ENCODE measurements at regions not wholly inside any gene's neighbourhood (a gene's known extent, or its start where the extent isn't known, plus 50 kb on each side); places are given as distances from the start of the nearest gene placed in this dataset.

DNA sequence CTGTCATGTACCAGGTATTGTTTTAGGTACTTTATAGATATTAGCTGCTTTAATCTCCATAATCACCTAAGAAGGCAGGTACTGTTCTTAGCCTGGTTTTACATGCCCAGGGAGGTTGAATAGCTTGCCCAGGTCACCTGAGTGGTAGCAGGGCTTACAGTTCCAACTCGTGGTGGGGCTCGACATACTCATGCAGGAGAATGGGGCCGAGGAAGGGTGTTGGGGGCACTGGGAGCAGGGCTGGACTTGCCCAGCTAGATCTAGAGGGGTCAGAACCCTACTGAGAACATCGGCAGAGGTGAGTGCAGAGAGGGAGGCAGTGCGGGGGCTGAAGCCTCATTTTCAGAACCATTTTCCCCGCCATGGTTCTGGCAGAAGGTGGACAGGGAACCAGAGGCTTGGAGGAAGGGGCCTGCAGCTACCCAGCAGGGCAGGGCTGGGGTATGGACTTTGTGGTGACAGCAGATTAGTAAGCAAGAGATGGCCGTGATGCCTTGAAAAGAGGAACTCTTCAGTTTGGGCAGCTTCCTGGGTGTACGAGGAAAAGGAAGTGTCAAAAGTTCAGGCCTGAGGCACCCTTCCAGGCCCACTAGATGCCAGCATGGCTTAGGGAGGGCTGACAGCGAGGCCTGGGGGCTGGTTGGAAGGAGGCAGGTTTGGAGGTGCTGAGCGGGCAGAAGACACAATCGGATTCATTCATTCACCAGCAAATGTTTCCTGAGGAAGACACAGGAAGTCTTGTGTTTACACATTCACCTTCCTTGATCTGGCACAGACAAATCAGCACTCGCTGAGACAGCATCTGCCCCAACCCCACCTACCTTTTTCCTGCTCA, 54.7 kb upstream of the LYVE1 start (continued):
- TF ChIP-seq MAZ (CRISPR knock-in tag; conservative IDR thresholded peaks at IDR 0.05 in 1 of 2, IDR thresholded peaks at IDR 0.05 in 1 of 2) (no peak), MEIS2 (IDR thresholded peaks at IDR 0.05; ENCODE audit: partially characterized antibody) (peak; percentile 2), SPI1 (IDR thresholded peaks at IDR 0.05; ENCODE audit: borderline replicate concordance, low read depth, low read length) (peak; percentile 97), ZNF830 (CRISPR knock-in tag; IDR thresholded peaks at IDR 0.05) (0 out of 2 replicates have a peak, but pooled peaks have one; percentile 32), ELK3 (CRISPR knock-in tag; IDR thresholded peaks at IDR 0.05) (no peak), RAD21 (CRISPR knock-in tag; conservative IDR thresholded peaks at IDR 0.05 in 1 of 2, IDR thresholded peaks at IDR 0.05 in 1 of 2) (0 out of 4 replicates have a peak, but pooled peaks of 1 of the 2 experiments have one; percentile 4), ZNF175 (CRISPR knock-in tag; IDR thresholded peaks at IDR 0.05; ENCODE audit: low read depth) (0 out of 2 replicates have a peak, but pooled peaks have one; percentile 54), SMAD4 (CRISPR knock-in tag; conservative IDR thresholded peaks at IDR 0.05) (peak; percentile 44; the same call in 1 of the 2 replicates), ETV6 (IDR thresholded peaks at IDR 0.05; ENCODE audit: borderline replicate concordance in 1 of 2, low read depth in 2 of 2, low read length in 1 of 2) (peak in 1 of 2 experiments; percentile 90; a peak in 2 of 4 replicates), ETV6 (CRISPR knock-in tag; IDR thresholded peaks at IDR 0.05; ENCODE audit: borderline replicate concordance) (no peak), ZFX (CRISPR knock-in tag; IDR thresholded peaks at IDR 0.05) (peak; percentile 26; the same call in 1 of the 2 replicates)
- TF ChIP-seq, protein P1, sequence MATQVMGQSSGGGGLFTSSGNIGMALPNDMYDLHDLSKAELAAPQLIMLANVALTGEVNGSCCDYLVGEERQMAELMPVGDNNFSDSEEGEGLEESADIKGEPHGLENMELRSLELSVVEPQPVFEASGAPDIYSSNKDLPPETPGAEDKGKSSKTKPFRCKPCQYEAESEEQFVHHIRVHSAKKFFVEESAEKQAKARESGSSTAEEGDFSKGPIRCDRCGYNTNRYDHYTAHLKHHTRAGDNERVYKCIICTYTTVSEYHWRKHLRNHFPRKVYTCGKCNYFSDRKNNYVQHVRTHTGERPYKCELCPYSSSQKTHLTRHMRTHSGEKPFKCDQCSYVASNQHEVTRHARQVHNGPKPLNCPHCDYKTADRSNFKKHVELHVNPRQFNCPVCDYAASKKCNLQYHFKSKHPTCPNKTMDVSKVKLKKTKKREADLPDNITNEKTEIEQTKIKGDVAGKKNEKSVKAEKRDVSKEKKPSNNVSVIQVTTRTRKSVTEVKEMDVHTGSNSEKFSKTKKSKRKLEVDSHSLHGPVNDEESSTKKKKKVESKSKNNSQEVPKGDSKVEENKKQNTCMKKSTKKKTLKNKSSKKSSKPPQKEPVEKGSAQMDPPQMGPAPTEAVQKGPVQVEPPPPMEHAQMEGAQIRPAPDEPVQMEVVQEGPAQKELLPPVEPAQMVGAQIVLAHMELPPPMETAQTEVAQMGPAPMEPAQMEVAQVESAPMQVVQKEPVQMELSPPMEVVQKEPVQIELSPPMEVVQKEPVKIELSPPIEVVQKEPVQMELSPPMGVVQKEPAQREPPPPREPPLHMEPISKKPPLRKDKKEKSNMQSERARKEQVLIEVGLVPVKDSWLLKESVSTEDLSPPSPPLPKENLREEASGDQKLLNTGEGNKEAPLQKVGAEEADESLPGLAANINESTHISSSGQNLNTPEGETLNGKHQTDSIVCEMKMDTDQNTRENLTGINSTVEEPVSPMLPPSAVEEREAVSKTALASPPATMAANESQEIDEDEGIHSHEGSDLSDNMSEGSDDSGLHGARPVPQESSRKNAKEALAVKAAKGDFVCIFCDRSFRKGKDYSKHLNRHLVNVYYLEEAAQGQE (IDR thresholded peaks at IDR 0.05; ENCODE audit: borderline replicate concordance), result no peak
- TF ChIP-seq, protein P1 (CRISPR knock-in tag; IDR thresholded peaks at IDR 0.05; ENCODE audit: low read depth), result no peak
- TF ChIP-seq, protein P2, sequence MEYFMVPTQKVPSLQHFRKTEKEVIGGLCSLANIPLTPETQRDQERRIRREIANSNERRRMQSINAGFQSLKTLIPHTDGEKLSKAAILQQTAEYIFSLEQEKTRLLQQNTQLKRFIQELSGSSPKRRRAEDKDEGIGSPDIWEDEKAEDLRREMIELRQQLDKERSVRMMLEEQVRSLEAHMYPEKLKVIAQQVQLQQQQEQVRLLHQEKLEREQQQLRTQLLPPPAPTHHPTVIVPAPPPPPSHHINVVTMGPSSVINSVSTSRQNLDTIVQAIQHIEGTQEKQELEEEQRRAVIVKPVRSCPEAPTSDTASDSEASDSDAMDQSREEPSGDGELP (CRISPR knock-in tag; IDR thresholded peaks at IDR 0.05; ENCODE audit: borderline replicate concordance), result peak; percentile 18; the same call in 1 of the 2 replicates
